ENCODE measurements at regions not wholly inside any gene's neighbourhood (a gene's known extent, or its start where the extent isn't known, plus 50 kb on each side); places are given as distances from the start of the nearest gene placed in this dataset.
A peak's percentile ranks its signal among the peaks of the same experiment; 100 is the strongest.

GRCh38 chr11:13105237-13105844 is 96.2 kb downstream of the RASSF10 start:
- DNase-seq (peak in 1 of 4 donors; percentile 37), ATAC-seq (no peak)
- Histone ChIP-seq H3K9me3 (no peaks in the 10 kb centered on the region), H3K4me1 (no peaks in the 10 kb centered on the region), H3K36me3 (no peaks in the 10 kb centered on the region), H3K4me3 (no peak overlapping the region), H3K27me3 (no peaks in the 10 kb centered on the region), H3K27ac (no peak overlapping the region)
- TF ChIP-seq, protein P1, sequence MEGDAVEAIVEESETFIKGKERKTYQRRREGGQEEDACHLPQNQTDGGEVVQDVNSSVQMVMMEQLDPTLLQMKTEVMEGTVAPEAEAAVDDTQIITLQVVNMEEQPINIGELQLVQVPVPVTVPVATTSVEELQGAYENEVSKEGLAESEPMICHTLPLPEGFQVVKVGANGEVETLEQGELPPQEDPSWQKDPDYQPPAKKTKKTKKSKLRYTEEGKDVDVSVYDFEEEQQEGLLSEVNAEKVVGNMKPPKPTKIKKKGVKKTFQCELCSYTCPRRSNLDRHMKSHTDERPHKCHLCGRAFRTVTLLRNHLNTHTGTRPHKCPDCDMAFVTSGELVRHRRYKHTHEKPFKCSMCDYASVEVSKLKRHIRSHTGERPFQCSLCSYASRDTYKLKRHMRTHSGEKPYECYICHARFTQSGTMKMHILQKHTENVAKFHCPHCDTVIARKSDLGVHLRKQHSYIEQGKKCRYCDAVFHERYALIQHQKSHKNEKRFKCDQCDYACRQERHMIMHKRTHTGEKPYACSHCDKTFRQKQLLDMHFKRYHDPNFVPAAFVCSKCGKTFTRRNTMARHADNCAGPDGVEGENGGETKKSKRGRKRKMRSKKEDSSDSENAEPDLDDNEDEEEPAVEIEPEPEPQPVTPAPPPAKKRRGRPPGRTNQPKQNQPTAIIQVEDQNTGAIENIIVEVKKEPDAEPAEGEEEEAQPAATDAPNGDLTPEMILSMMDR (IDR thresholded peaks at IDR 0.05): no peak
- intact Hi-C loops (cut with DNase I): no loop called here

DNA sequence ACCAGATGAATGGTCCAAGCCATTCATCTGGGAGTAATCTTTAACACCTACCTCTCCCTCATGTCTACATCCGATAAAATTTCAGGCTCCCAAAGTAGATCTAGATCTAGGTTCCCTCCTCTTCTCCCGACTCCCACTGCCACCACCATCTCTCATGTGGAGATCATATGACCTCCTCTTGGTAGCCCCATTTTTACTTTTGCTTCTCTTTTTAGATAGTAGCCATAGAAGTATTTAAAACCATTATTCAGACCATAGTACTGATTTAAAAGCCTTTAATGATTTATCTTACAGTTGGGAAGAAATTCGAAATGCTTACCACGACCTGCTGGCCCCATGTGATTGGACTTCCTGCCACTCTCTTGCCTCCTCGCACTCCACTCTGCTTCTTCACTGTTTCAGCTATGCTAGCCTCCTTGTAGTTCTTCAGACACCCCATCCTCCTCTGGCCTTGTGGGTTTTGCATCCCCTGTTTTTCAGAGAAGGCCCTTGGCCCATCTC is 98.5 kb downstream of the RASSF10 start:
- TF ChIP-seq, protein P1 (IDR thresholded peaks at IDR 0.05): no peak
- intact Hi-C loops (cut with DNase I): no loop called here
- Histone ChIP-seq H3K9me3 (no peaks in the 10 kb centered on the region), H3K4me1 (no peaks in the 10 kb centered on the region), H3K4me3 (no peak overlapping the region), H3K36me3 (no peaks in the 10 kb centered on the region), H3K27me3 (no peaks in the 10 kb centered on the region), H3K27ac (no peak overlapping the region)
- ATAC-seq (no peak), DNase-seq (no peak)

GRCh38 chr11:13108416-13108815 is 99.3 kb downstream of the RASSF10 start:
- H3K36me3 ChIP-seq: no peaks in the 10 kb centered on the region
- H3K4me1 ChIP-seq: no peaks in the 10 kb centered on the region
- H3K27me3 ChIP-seq: no peaks in the 10 kb centered on the region
- no peak for DNase-seq
- no peak overlapping the region for H3K4me3 ChIP-seq
- ATAC-seq: no peak
- TF ChIP-seq, protein P1 (IDR thresholded peaks at IDR 0.05): no peak
- H3K9me3 ChIP-seq: no peaks in the 10 kb centered on the region
- H3K27ac ChIP-seq: no peak overlapping the region
- intact Hi-C loops (cut with DNase I): no loop called here

- Histone ChIP-seq H3K36me3 (no peaks in the 10 kb centered on the region), H3K27me3 (no peaks in the 10 kb centered on the region), H3K4me1 (no peaks in the 10 kb centered on the region), H3K27ac (no peak overlapping the region), H3K9me3 (no peaks in the 10 kb centered on the region), H3K4me3 (no peak overlapping the region)
- TF ChIP-seq, protein P1 (IDR thresholded peaks at IDR 0.05): no peak
- ATAC-seq: no peak
- intact Hi-C loops (cut with DNase I): no loop called here
- DNase-seq: no peak
These were observed 100.5 kb downstream of the RASSF10 start for GRCh38 chr11:13109616-13110015.

DNA sequence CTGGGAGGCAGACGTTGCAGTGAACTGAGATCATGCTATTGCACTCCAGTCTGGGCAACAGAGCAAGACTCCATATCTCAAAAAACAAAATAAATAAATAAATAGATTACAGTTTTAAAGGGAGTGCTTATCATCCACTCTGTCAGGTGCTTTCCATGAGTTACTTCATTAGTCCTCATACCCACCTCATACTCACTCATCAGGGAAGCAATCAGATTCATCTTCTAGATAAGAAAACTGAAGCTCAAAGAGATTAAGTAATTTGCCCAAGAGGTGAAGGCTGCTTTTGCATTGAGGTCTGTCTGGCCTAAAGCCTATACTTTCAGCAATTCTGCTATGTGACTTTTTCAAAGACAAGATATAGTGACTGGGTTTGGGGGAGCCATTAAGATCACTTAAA is 101.0 kb downstream of the RASSF10 start:
- TF ChIP-seq, protein P1 (IDR thresholded peaks at IDR 0.05): no peak
- Histone ChIP-seq H3K4me3 (no peak overlapping the region), H3K27ac (no peak overlapping the region), H3K36me3 (no peaks in the 10 kb centered on the region), H3K9me3 (no peaks in the 10 kb centered on the region), H3K4me1 (no peaks in the 10 kb centered on the region), H3K27me3 (no peaks in the 10 kb centered on the region)
- DNase-seq: no peak
- no peak for ATAC-seq
- intact Hi-C loops (cut with DNase I): no loop called here

All from left lung (tissue), 4 donors.